ENCODE measurements at regions not wholly inside any gene's neighbourhood (a gene's known extent, or its start where the extent isn't known, plus 50 kb on each side); places are given as distances from the start of the nearest gene placed in this dataset.
A peak's percentile ranks its signal among the peaks of the same experiment; 100 is the strongest.

- TF ChIP-seq ZNF597 (CRISPR knock-in tag; IDR thresholded peaks at IDR 0.05) (no peak), ZNF337 (CRISPR knock-in tag; IDR thresholded peaks at IDR 0.05; ENCODE audit: borderline replicate concordance, low read depth) (no peak), ZFP37 (CRISPR knock-in tag; IDR thresholded peaks at IDR 0.05; ENCODE audit: borderline replicate concordance) (no peak), ZNF501 (CRISPR knock-in tag; IDR thresholded peaks at IDR 0.05) (peak; percentile 65), TARDBP (CRISPR knock-in tag; IDR thresholded peaks at IDR 0.05) (peak; percentile 67; the same call in 1 of the 2 replicates), SALL2 (CRISPR knock-in tag; IDR thresholded peaks at IDR 0.05) (peak; percentile 63; the same call in 1 of the 2 replicates), MYNN (CRISPR knock-in tag; IDR thresholded peaks at IDR 0.05; ENCODE audit: low read depth) (peak; percentile 89; the same call in 1 of the 2 replicates), AKNA (CRISPR knock-in tag; IDR thresholded peaks at IDR 0.05; ENCODE audit: borderline replicate concordance) (no peak), REST (IDR thresholded peaks at IDR 0.05; ENCODE audit: borderline replicate concordance in 1 of 2, low read depth in 1 of 2, low read length in 2 of 2) (peak in 1 of 2 experiments; percentile 9; a peak in 1 of 4 replicates), ZFX (CRISPR knock-in tag; IDR thresholded peaks at IDR 0.05; ENCODE audit: low read depth) (peak; percentile 83), RFX3 (CRISPR knock-in tag; IDR thresholded peaks at IDR 0.05) (no peak), ZBTB1 (CRISPR knock-in tag; IDR thresholded peaks at IDR 0.05; ENCODE audit: borderline replicate concordance) (no peak), MEIS1 (CRISPR knock-in tag; IDR thresholded peaks at IDR 0.05; ENCODE audit: borderline replicate concordance) (peak; percentile 86; the same call in 1 of the 2 replicates), ZSCAN25 (CRISPR knock-in tag; IDR thresholded peaks at IDR 0.05) (peak; percentile 85)
These were observed 125.9 kb upstream of the ANKRD55 start (continued) for GRCh38 chr5:56358703-56359681.

All from HepG2 (cell line).